Right ventricle myocardium inferior (tissue), 1 donor: ENCODE measurements at regions not wholly inside any gene's neighbourhood (a gene's known extent, or its start where the extent isn't known, plus 50 kb on each side); places are given as distances from the start of the nearest gene placed in this dataset.

Source experiments
- ATAC-seq: fragments of 200-7000 bp; cut with Tn5 transposase; one replicate; pipeline ENCODE4 v1.9.1; 2020; ENCODE audit warnings: mild to moderate bottlenecking, moderate library complexity
- DNase-seq: peaks from one replicate; pipeline ENCODE4 v3.0.0; 2021; ENCODE audit errors: missing footprints
- intact Hi-C: fragments of 100-400 bp; cut with DNase I; formaldehyde crosslinking; loops from one replicate; pipeline ENCODE4 v1.11.0; 2022
- donor health status: DM: no; HTN: yes; CAD: no; lungs with severe emphysema.

DNA sequence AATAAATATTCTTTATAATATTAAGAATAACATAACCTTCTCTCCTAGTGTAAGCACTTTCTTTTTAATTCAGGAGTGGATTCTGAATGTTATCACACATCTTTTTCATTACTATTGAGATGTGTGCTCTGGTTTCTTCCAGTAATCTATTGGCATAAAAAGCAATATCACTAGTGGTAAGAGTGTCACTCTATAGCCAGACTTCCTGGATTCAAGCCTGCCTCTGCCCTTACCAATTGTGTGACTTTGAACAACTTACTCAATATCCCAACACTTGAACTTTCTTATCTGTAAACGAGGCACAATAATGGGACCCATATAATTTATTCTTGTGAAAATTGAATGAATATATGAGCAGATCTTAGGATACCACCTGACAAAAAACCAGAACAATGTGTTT is 71.0 kb downstream of the SEM1 start:
- DNase-seq = no peak
- ATAC-seq = no peak
- intact Hi-C loops = no loop called here

GRCh38 chr7:96637522-96637921 is 72.1 kb downstream of the SEM1 start:
- DNase-seq (no peak), ATAC-seq (no peak)
- intact Hi-C loops = no loop called here

GRCh38 chr7:96636979-96637378 is 72.7 kb downstream of the SEM1 start:
- ATAC-seq (peak; percentile 52), DNase-seq (no peak)
- intact Hi-C loops = no loop called here

GRCh38 chr7:96636342-96636860 is 73.2 kb downstream of the SEM1 start:
- DNase-seq (no peak), ATAC-seq (no peak)
- intact Hi-C loops = no loop called here

DNA sequence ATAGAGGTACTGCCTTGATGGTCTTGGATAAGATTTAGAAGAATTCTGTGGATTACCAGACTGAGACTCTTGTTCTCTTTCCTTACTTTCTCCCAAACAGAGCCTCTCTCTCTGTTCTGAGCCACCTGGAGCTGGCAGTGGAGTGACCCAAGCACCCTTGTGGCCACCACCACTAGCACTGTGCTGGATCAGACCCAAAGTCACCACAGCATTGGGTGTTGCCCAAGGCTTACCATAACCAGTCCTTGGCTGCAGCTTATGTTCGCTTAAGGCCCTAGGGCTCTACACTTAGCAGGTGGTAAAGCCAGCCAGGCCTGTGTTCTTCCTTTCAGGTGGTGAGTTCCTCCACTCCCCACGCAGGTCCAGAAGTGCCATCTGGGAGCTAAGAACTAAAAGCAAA is 79.8 kb downstream of the SEM1 start:
- intact Hi-C loops = no loop called here
- ATAC-seq = no peak
- DNase-seq = no peak

DNA sequence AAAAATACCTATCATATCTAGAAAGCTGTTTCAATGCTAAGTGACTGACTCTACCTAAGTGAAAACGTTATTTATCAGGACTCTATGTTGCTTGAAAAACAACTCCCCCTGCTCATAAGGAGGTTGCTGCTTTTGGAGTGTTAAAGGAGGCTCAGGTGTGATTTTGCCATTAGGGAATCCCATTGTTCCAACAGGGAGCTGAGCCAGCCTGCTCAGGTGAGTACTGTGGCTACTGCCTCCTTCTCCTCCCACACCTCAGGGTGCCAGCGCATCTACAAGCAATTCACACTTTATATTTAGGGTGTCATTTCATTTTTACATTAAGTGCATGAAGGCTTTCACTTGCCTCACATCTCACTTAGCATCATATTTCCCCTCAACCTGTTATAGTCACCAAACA is 84.7 kb downstream of the SEM1 start:
- DNase-seq = no peak
- intact Hi-C loops = no loop called here
- ATAC-seq = no peak

DNA sequence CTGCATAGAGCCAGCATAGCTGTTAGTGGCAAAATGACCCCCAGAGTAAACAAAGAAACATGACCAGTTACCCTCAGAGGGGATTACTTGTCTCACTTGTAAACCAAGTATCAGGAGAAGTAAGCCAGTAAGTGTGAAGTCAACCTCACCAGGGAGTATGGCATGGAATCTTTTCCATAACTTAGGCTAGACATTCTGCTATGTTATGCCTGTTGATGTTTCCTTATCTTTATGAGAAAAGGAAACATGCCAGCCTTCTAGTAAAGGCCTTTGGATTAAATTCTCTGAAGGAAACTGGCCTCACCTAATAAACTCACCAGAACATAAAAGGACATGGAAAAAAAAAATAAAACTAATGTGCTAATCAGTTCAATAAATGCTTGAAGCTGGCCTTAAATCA is 87.7 kb downstream of the SEM1 start:
- intact Hi-C loops = no loop called here
- ATAC-seq = no peak

DNA sequence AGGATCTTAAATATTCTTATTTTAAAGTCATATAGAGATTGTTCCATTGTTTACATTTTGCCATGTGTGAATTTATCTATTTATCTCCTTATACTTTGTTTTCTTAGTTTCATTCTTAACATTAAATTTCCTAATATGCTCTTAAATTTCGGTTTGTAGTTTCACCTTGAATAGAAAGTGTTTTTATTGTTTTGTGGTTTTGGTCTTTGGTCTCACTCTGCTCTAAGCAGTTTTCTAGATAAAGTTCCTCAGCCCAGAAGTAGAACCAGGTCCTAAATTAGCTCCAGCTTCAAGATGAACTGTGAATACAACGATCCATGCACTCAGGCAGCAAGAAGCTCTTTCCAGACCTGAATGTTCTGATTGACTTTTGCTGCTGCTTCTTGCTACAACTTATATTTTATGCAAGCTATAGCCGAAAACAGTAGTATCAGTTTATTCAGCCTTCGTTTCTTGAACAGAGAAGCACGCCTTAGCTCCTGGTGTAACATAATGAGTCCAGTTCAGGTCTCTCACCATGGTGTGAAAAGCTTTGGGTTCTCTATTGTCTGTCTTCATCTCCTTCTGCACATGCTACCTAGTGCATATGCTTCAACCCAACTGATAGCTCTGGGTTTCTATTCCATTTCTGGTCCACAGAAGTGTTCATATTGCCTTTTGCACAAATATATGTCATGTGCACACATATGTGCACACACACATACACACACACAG is 95.3 kb downstream of the SEM1 start:
- intact Hi-C loops = no loop called here
- no peak for ATAC-seq
- DNase-seq = no peak

More for the DNA sequence above, 87.7 kb downstream of the SEM1 start:
- no peak for DNase-seq

- intact Hi-C loops = no loop called here
- DNase-seq (no peak), ATAC-seq (no peak)
Measured at GRCh38 chr7:96612034-96612433, 97.6 kb downstream of the SEM1 start.

DNA sequence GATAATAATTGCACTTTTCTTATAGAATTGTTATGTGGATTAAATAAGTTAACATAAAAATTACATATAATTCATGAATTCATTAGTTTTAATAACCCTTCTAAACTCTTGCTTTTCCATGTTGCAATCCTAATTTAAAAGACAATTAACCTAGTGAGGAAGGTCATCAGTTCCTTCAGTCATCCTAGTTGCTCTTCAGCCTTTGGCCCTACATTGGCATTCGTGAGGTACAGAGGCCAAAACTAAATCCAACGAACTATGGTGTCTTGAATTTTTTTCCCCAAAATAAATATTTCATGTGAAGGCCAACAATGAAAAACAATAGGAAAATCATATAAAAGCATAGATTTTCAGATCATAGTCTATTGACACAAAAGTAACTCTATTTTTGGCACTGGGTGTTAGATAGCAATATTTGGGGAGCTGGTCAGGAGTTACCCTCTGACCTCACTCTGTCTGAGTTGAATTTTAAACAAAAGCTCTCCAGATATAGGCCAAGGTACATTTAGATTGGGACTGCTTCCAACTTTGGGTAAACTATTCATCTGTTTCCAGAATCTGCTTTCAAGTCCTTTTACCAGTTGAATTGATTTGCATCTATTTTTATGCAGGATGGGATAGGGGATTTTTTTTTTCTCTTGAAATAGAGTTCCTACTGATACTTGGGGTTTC is 104.5 kb downstream of the SEM1 start:
- intact Hi-C loops = no loop called here
- no peak for ATAC-seq
- no peak for DNase-seq

DNA sequence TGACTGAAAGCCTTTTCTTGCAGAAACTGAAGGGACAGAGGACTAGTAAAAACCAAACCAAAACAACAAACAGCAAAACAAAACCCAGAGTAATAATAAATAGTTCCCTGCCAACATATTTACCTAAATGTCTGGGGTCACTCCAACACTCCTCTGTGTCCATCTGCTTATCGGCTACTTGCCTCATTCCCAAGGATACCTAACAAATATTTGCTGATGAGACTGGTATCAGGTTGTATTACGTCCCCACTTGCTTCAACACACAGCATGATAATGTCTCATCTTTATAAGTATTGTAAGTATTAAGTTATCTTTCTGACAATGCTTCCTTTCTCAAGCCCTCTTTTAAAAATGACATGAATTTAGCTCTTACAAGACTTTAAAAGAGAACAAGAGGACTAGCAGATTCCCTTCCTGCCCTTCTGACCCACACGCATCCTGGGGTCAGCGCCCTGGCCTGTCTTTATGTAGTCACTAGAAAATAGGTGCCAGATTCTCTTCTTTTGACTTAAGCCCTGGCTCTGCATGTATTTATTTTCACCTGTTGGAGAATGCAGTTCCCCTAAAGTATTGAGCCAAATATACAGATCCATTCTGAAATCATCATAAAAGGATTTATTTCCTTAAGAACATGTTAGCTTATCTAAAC is 110.2 kb downstream of the SEM1 start:
- ATAC-seq (no peak), DNase-seq (no peak)
- intact Hi-C loops = no loop called here

GRCh38 chr7:96598421-96598820 is 111.2 kb downstream of the SEM1 start:
- intact Hi-C loops = no loop called here
- ATAC-seq (no peak), DNase-seq (no peak)

DNA sequence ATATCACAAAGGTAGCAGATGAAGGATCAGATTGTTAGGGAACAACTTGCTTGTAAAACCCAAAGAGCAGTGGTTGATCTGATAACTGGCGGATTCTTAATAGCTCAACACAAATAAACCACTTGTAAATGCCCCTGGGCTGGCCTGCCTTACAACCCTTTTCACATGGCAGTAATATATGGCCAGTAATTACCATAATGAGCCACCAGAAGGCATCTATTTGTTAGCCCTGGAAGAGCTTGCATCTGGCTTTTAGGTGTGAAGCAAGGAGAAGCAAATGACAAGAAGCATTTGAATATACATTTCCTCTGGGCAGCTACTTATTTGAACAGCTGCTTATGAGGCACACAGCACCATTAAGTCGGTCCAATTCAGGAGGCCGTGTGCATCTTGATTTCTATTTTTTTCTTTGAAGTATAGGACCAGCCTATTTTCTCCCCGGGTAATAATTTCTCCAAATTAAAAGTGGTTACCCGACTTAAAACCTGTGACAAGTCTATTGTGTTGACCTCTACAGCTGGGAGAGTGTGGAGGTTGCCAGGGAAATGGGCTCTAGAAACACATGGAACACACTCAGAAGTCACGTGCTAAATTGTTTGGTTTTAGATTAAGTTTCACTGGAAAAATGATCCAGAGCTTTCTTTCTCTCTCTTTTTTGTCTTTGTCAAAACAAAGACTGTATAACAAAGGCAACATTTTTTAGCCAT is 113.4 kb downstream of the SEM1 start:
- DNase-seq (no peak), ATAC-seq (no peak)
- intact Hi-C loops = no loop called here

DNA sequence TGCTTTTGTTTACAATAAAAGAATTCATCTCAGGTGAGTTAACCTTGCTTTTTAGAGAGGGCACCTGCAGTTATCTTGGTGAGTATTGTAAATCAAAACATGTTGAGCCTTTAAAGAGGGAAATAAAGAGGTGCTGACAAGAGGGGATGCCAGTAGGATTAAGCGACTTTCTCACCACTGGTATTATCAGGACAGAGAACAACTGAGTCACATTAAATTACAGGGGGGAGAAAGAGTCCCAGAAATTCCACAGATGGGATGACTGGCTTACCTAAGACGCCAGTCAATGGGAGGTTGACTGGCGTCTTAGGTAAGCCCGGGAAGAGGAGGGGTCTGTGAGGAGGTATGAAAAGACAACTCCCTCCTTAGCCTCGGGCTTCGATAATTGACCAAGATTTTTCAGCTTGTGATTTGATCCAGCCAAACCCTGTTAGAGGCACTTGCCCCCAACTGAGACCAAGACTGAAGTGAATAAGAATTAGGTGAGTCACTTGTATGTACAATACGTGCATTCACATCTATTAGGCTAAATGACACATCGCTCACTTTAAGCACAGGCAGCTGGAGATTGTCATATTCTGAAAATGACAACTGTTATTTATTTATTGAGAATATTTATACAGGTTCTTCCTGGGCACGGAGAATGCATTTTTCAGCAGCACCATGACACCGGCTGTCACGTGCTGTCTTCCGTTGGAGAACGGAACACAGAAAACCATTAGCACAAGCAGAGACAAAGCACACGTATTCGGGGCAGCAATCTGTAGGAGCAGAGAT is 117.6 kb downstream of the SEM1 start:
- intact Hi-C loops = no loop called here
- ATAC-seq (no peak), DNase-seq (no peak)

DNA sequence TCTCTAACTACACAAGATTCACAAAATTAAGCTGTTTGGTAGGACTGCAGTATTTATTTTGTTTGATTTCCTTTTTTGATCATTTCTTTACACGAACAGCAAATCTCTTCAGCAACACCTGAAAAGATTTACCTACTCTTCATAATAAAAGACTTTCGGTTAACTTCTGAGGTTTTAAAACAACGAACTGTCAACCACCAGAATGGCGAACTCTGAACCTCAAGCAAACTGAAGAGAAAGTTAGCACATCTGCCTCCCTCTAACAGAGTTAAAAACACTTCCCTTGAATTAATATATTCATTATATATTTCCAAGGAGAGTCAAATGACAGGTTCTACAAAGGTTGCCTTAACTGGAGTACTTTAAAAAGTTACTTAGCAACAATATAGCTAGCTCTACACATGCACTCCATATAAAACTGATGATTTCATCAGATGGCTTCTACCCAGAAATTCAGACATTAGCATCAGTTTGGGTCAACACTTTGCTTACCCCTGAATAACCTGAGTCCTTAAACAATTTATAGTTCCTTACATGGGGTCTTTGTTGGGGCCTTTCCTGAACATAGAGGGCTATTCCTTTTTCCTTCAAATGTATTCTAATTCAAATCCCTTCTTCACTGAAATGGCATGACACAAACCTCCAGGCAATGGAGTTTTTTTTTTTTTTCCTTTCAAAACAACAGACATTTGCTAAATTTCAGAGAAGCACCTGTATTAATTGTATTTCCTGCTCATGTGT is 118.3 kb downstream of the SEM1 start:
- no peak for DNase-seq
- ATAC-seq = no peak
- intact Hi-C loops = no loop called here

GRCh38 chr7:96589038-96589437 is 120.6 kb downstream of the SEM1 start:
- intact Hi-C loops = no loop called here
- no peak for DNase-seq
- no peak for ATAC-seq

DNA sequence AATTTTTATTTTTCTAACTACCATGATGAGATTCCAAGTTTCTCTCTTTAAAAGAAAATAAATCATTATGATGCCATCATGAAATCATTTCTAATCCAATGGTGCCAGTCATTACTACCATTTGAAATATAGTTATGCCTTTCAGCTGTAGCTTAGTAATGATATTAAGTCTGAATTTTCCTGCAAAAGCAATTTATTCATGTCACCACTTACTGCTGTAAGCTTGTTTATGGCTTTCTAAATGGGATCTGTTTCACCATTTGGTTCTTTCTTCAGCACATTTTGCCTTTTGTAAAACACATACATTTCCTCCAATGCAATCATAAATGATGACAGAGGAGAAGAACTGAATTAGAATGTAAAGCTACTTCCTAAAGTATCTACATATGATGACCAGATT is 130.5 kb downstream of the SEM1 start:
- DNase-seq (no peak), ATAC-seq (no peak)
- intact Hi-C loops = no loop called here

DNA sequence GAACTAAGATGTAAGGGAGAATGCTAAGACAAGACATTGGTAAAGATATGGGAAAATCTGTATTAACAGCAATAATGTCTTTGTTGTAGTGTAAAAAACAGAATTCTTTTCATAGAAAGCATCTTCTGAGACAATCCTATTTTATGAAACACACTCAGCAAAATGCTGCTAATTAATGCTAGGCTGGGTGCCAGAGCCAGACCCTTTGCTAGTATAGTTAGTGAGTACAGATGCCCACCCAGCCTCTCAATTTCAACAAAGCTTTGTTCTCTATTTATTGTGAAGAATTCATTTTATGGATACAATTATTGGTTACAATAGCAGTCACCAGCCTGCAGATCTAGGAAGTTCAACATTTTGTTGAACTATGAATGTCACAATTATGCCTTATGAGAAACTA is 131.0 kb downstream of the SEM1 start:
- no peak for DNase-seq
- ATAC-seq = no peak
- intact Hi-C loops = no loop called here
